Body of pancreas (tissue), 4 donors: ENCODE measurements at regions not wholly inside any gene's neighbourhood (a gene's known extent, or its start where the extent isn't known, plus 50 kb on each side); places are given as distances from the start of the nearest gene placed in this dataset.

ENCODE experiments used
- CTCF ChIP-seq, 7 experiments: fragments of 450-650 bp in 4 of 7; fragments of 200-600 bp in 3 of 7; sonication (generic) in 3 of 7; IDR thresholded peaks; one replicate each; pipeline ENCODE4 v1.5.1; 2016 to 2019; ENCODE audit warnings: antibody characterized with exemption in 7 of 7
- POLR2A ChIP-seq, 3 donors: fragments of 450-650 bp; IDR thresholded peaks; one replicate each; pipeline ENCODE4 v1.6.1; 2016; ENCODE audit warnings: antibody characterized with exemption in 3 of 3, mild to moderate bottlenecking in 2 of 3

GRCh38 chr21:43321611-43322010 is 105.3 kb downstream of the SIK1 start:
- TF ChIP-seq POLR2A (IDR thresholded peaks at IDR 0.05), result no peak
- TF ChIP-seq CTCF (IDR thresholded peaks at IDR 0.05), result no peak
